H9 (cell line): ENCODE measurements at regions not wholly inside any gene's neighbourhood (a gene's known extent, or its start where the extent isn't known, plus 50 kb on each side); places are given as distances from the start of the nearest gene placed in this dataset.

Experiments
- DNase-seq: peaks from one replicate; pipeline ENCODE4 v3.0.0-alpha.2; 2017
- H2AFZ ChIP-seq: one replicate; pipeline ENCODE4 v1.6.1; 2013; ENCODE audit warnings: mild to moderate bottlenecking, low read length, control low read depth, moderate library complexity
- H2AK5ac ChIP-seq: 2 replicates; pipeline ENCODE4 v1.6.1; 2013; ENCODE audit warnings: low read length, control low read depth, mixed read lengths; ENCODE audit not compliant: insufficient read length
- H2BK120ac ChIP-seq: one replicate; pipeline ENCODE4 v1.6.1; 2013; ENCODE audit warnings: low read depth, mild to moderate bottlenecking, low read length, control low read depth, inconsistent platforms; ENCODE audit not compliant: poor library complexity, severe bottlenecking
- H2BK12ac ChIP-seq: 2 replicates; pipeline ENCODE4 v1.6.1; 2013; ENCODE audit warnings: low read length, control low read depth, mixed read lengths, low read depth; ENCODE audit not compliant: insufficient read length
- H2BK15ac ChIP-seq: 2 replicates; pipeline ENCODE4 v1.6.1; 2013; ENCODE audit warnings: low read depth, low read length, control low read depth
- H2BK20ac ChIP-seq: one replicate; pipeline ENCODE4 v1.6.1; 2013; ENCODE audit warnings: low read depth, mild to moderate bottlenecking, low read length, control low read depth, inconsistent platforms; ENCODE audit not compliant: poor library complexity, severe bottlenecking
- H2BK5ac ChIP-seq: 2 replicates; pipeline ENCODE4 v1.6.1; 2013; ENCODE audit warnings: low read length, control low read depth, mixed read lengths; ENCODE audit not compliant: insufficient read length
- H3K14ac ChIP-seq: 2 replicates; pipeline ENCODE4 v1.6.1; 2013; ENCODE audit warnings: low read length, control low read depth; ENCODE audit not compliant: insufficient read depth
- H3K18ac ChIP-seq: 2 replicates; pipeline ENCODE4 v1.6.1; 2013; ENCODE audit warnings: low read depth, mild to moderate bottlenecking, mixed read lengths, low read length, control low read depth; ENCODE audit not compliant: insufficient read length
- H3K23ac ChIP-seq: 2 replicates; pipeline ENCODE4 v1.6.1; 2013; ENCODE audit warnings: low read length, control low read depth, mixed read lengths, low read depth; ENCODE audit not compliant: insufficient read length
- H3K23me2 ChIP-seq: 2 replicates; pipeline ENCODE4 v1.6.1; 2013; ENCODE audit warnings: low read depth, mild to moderate bottlenecking, mixed read lengths, low read length, control low read depth; ENCODE audit not compliant: insufficient read length, poor library complexity, severe bottlenecking
- H3K27ac ChIP-seq: 2 replicates; pipeline ENCODE4 v1.5.1; 2013; ENCODE audit warnings: low read length, control low read depth, mixed read lengths, low read depth; ENCODE audit not compliant: insufficient read length
- H3K27me3 ChIP-seq: 2 replicates; pipeline ENCODE4 v1.6.1; 2013; ENCODE audit warnings: low read length, control low read depth, inconsistent platforms; ENCODE audit not compliant: insufficient read depth
- H3K4ac ChIP-seq: 2 replicates; pipeline ENCODE4 v1.6.1; 2013; ENCODE audit warnings: low read depth, mild to moderate bottlenecking, control low read depth, inconsistent platforms, low read length, moderate library complexity
- H3K4me1 ChIP-seq: 2 replicates; pipeline ENCODE4 v1.6.1; 2013; ENCODE audit warnings: low read length, control low read depth, inconsistent platforms; ENCODE audit not compliant: insufficient read depth
- H3K4me2 ChIP-seq: 2 replicates; pipeline ENCODE4 v1.6.1; 2013; ENCODE audit warnings: low read length, control low read depth, mixed read lengths; ENCODE audit not compliant: insufficient read length, insufficient read depth
- H3K56ac ChIP-seq: 2 replicates; pipeline ENCODE4 v1.6.1; 2013; ENCODE audit warnings: low read depth, mild to moderate bottlenecking, mixed read lengths, low read length, control low read depth; ENCODE audit not compliant: insufficient read length
- H3K79me1 ChIP-seq: 2 replicates; pipeline ENCODE4 v1.6.1; 2013; ENCODE audit warnings: low read depth, mild to moderate bottlenecking, moderate library complexity, low read length, control low read depth, inconsistent platforms; ENCODE audit not compliant: insufficient read depth, poor library complexity, severe bottlenecking
- H3K79me2 ChIP-seq: 2 replicates; pipeline ENCODE4 v1.6.1; 2013; ENCODE audit warnings: low read length, control low read depth, inconsistent platforms; ENCODE audit not compliant: insufficient read depth
- H3K9ac ChIP-seq: 2 replicates; pipeline ENCODE4 v1.6.1; 2013; ENCODE audit warnings: low read length, control low read depth, mixed read lengths; ENCODE audit not compliant: insufficient read length; ENCODE audit errors: extremely low read depth
- H3K9me3 ChIP-seq: one replicate; pipeline ENCODE4 v1.6.1; 2013; ENCODE audit warnings: low read depth, low read length, inconsistent platforms; ENCODE audit not compliant: control insufficient read depth
- H3T11ph ChIP-seq: one replicate; pipeline ENCODE4 v1.6.1; 2013; ENCODE audit warnings: mild to moderate bottlenecking, low read length, control low read depth, inconsistent platforms
- H4K20me1 ChIP-seq: one replicate; pipeline ENCODE4 v1.6.1; 2013; ENCODE audit not compliant: control insufficient read depth, insufficient read length, insufficient read depth
- H4K5ac ChIP-seq: 2 replicates; pipeline ENCODE4 v1.6.1; 2013; ENCODE audit warnings: low read depth, mild to moderate bottlenecking, mixed read lengths, low read length, control low read depth; ENCODE audit not compliant: insufficient read length
- H4K8ac ChIP-seq: replicated peaks from 2 replicates; pipeline ENCODE4 v1.6.1; 2013; ENCODE audit warnings: low read length, control low read depth, mixed read lengths, low read depth; ENCODE audit not compliant: insufficient read length
- H4K91ac ChIP-seq: 2 replicates; pipeline ENCODE4 v1.6.1; 2013; ENCODE audit warnings: low read depth, mild to moderate bottlenecking, moderate library complexity, mixed read lengths, low read length, control low read depth; ENCODE audit not compliant: insufficient read length
- H3K27ac Mint-ChIP-seq, 3 experiments: 2 replicates in 2 of 3; 3 replicates in 1 of 3; pipeline ENCODE4 v1.8.0; 2020 to 2021; ENCODE audit warnings: mixed read lengths in 3 of 3, mild to moderate bottlenecking in 1 of 3, moderate library complexity in 1 of 3
- H3K27me3 Mint-ChIP-seq: 2 replicates; pipeline ENCODE4 v1.8.0; 2021; ENCODE audit warnings: low read depth, mild to moderate bottlenecking, moderate library complexity, mixed read lengths
- H3K36me3 Mint-ChIP-seq, 3 experiments: 2 replicates in 2 of 3; 3 replicates in 1 of 3; pipeline ENCODE4 v1.8.0; 2020 to 2021; ENCODE audit warnings: low read depth in 3 of 3, mixed read lengths in 3 of 3; ENCODE audit not compliant: insufficient read depth in 1 of 3
- H3K4me1 Mint-ChIP-seq, 2 experiments: 2 replicates each; pipeline ENCODE4 v1.8.0; 2020; ENCODE audit warnings: mixed read lengths in 2 of 2
- H3K4me3 Mint-ChIP-seq, 2 experiments: 2 replicates in 1 of 2; 3 replicates in 1 of 2; pipeline ENCODE4 v1.8.0; 2020 to 2021; ENCODE audit warnings: mild to moderate bottlenecking in 2 of 2, mixed read lengths in 2 of 2, moderate library complexity in 1 of 2
- H3K9me3 Mint-ChIP-seq, 2 experiments: 2 replicates in 1 of 2; 3 replicates in 1 of 2; pipeline ENCODE4 v1.8.0; 2020; ENCODE audit warnings: mild to moderate bottlenecking in 2 of 2, mixed read lengths in 2 of 2, moderate library complexity in 1 of 2
- WGBS: extraction: QIAGEN DNeasy Blood & Tissue Kit; methylation state at CpG from one replicate; pipeline ENCODE4 v1.1.7; 2013; ENCODE audit warnings: missing lambda C conversion rate, low lambda C conversion rate, mixed read lengths; ENCODE audit not compliant: insufficient read length; ENCODE audit errors: extremely low coverage; 5-methylcytosine and 5-hydroxymethylcytosine counted together
- TF ChIP-seq, protein P1 (sequence below): fragments of 200-600 bp; sonication (generic); conservative IDR thresholded peaks from 3 replicates; pipeline ENCODE4 v1.8.0; 2021; ENCODE audit warnings: antibody characterized with exemption, mild to moderate bottlenecking

DNA sequence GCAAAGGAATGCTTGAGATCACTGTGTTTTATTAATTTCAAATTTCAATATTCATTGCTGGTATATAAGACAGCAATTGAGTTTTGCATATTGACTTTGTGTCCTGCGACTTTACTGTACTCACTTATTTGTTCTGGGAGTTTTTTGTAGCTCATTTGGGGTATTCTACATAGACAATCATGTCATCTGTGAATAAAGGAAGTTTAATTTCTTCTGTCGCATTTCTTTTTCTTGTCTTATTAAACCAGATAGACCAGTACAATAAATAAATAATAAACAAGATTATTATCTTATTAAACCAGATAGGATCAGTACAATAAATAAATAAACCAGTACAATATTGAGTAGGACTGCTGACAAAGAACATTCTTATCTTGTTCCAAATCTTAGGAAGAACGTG is 448.2 kb downstream of the RPS24 start:
- H3K9ac ChIP-seq: no peak overlapping the region
- H2BK120ac ChIP-seq: no peak overlapping the region
- no peak overlapping the region for H3K4me2 ChIP-seq
- H3K9me3 ChIP-seq: no peaks in the 10 kb centered on the region
- no peak overlapping the region for H2BK12ac ChIP-seq
- H3K9me3 Mint-ChIP-seq: no peaks in the 10 kb centered on the region
- H3K27ac Mint-ChIP-seq: no peak overlapping the region
- H3K4me1 Mint-ChIP-seq: peaks cover 7% of the 10 kb centered on the region in 2 experiments; a peak in 3 of 4 replicates
- H3K36me3 Mint-ChIP-seq: no peaks in the 10 kb centered on the region; a peak in 1 of 7 replicates
- no peak overlapping the region for H4K5ac ChIP-seq
- no peaks in the 10 kb centered on the region for H3K79me1 ChIP-seq
- no peak overlapping the region for H3K14ac ChIP-seq
- no peak overlapping the region for H3K56ac ChIP-seq
- TF ChIP-seq, protein P1, sequence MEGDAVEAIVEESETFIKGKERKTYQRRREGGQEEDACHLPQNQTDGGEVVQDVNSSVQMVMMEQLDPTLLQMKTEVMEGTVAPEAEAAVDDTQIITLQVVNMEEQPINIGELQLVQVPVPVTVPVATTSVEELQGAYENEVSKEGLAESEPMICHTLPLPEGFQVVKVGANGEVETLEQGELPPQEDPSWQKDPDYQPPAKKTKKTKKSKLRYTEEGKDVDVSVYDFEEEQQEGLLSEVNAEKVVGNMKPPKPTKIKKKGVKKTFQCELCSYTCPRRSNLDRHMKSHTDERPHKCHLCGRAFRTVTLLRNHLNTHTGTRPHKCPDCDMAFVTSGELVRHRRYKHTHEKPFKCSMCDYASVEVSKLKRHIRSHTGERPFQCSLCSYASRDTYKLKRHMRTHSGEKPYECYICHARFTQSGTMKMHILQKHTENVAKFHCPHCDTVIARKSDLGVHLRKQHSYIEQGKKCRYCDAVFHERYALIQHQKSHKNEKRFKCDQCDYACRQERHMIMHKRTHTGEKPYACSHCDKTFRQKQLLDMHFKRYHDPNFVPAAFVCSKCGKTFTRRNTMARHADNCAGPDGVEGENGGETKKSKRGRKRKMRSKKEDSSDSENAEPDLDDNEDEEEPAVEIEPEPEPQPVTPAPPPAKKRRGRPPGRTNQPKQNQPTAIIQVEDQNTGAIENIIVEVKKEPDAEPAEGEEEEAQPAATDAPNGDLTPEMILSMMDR: no peak
- H3K23ac ChIP-seq: no peak overlapping the region
- no peak overlapping the region for H2BK20ac ChIP-seq
- H3K27me3 ChIP-seq: no peaks in the 10 kb centered on the region
- no peaks in the 10 kb centered on the region for H3K4me1 ChIP-seq
- no peak overlapping the region for H2BK5ac ChIP-seq
- H2AK5ac ChIP-seq: no peak overlapping the region
- no peaks in the 10 kb centered on the region for H3K79me2 ChIP-seq
- no peaks in the 10 kb centered on the region for H3K23me2 ChIP-seq
- no peaks in the 10 kb centered on the region for H4K20me1 ChIP-seq
- no peak overlapping the region for H3K4ac ChIP-seq
- no peak overlapping the region for H3T11ph ChIP-seq
- no peak overlapping the region for H2AFZ ChIP-seq
- no peak overlapping the region for H4K8ac ChIP-seq
- no peak overlapping the region for H2BK15ac ChIP-seq
- no peak for DNase-seq
- no peak overlapping the region for H3K27ac ChIP-seq
- H3K4me3 Mint-ChIP-seq: no peak overlapping the region
- H3K27me3 Mint-ChIP-seq: peaks cover 7% of the 10 kb centered on the region
- H3K18ac ChIP-seq: no peak overlapping the region
- no CpG with 5 or more reads among the region's 3 CpGs for WGBS
- H4K91ac ChIP-seq: no peak overlapping the region
